HCT116 (cell line): ENCODE measurements at regions not wholly inside any gene's neighbourhood (a gene's known extent, or its start where the extent isn't known, plus 50 kb on each side); places are given as distances from the start of the nearest gene placed in this dataset.

Experiments used
- ATAC-seq: fragments of 200-7000 bp; cut with Tn5 transposase; 2 replicates; pipeline ENCODE4 v1.9.1; 2020; ENCODE audit warnings: mild to moderate bottlenecking, moderate library complexity
- BruUV-seq: library from RNA; stranded (reverse); fragments of 400-500 nt; replicated peaks from 2 replicates; lab custom pipeline; 2021; lab: Mats Ljungman, UMichigan
- CTCF ChIA-PET: fragments of 300-600 bp; sonication (Branson Sonifier 250); formaldehyde crosslinking; loops from one replicate; lab custom pipeline; 2021; ENCODE audit warnings: antibody characterized with exemption; lab: Charles Lee
- POLR2A ChIA-PET: fragments of 300-600, 350-600 bp; sonication (Branson Sonifier 250); formaldehyde crosslinking; loops from one replicate; lab custom pipeline; 2021; ENCODE audit warnings: antibody characterized with exemption; lab: Charles Lee
- RAD21 ChIA-PET, 2 experiments: fragments of 300-600 bp; sonication (Branson Sonifier 250); formaldehyde crosslinking; loops; one replicate each; lab custom pipeline; 2023; ENCODE audit warnings: low total read pairs in 2 of 2; ENCODE audit not compliant: uncharacterized antibody in 2 of 2, unreplicated experiment in 2 of 2, low non-redundant PET in 1 of 2; lab: Charles Lee
- DNase-seq: peaks from one replicate; pipeline ENCODE4 v3.0.0-alpha.2; 2010; ENCODE audit warnings: low read depth, low spot score
- H2AFZ ChIP-seq: fragments of 200-600 bp; shearing (Covaris generic), sonication (generic); 2 replicates; pipeline ENCODE4 v1.6.1; 2017; ENCODE audit warnings: low read depth, mixed run types, mixed read lengths, antibody characterized with exemption, low read length; ENCODE audit not compliant: poor library complexity, severe bottlenecking
- H3K27ac ChIP-seq: 2 replicates; pipeline ENCODE4 v1.5.1; 2012; ENCODE audit warnings: low read depth, low read length
- H3K27me3 ChIP-seq: fragments of 200-600 bp; sonication (generic); 2 replicates; pipeline ENCODE4 v1.6.1; 2016; ENCODE audit warnings: mixed run types, low read length, mixed read lengths; ENCODE audit not compliant: insufficient read depth
- H3K36me3 ChIP-seq, 2 experiments: fragments of 200-500 bp in 1 of 2; fragments of 200-600 bp in 1 of 2; sonication (Bioruptor generic) in 1 of 2; sonication (generic) in 1 of 2; 2 replicates each; pipeline versions ENCODE4 v1.5.1 to v1.6.1; 2014 to 2016; ENCODE audit warnings: low read length in 2 of 2, inconsistent platforms in 1 of 2, mixed read lengths in 1 of 2, mixed run types in 1 of 2; ENCODE audit not compliant: insufficient read depth in 2 of 2, control insufficient read depth in 1 of 2
- H3K4me1 ChIP-seq, 2 experiments: fragments of 200-600 bp in 1 of 2; sonication (generic) in 1 of 2; 2 replicates each; pipeline versions ENCODE4 v1.5.1 to v1.6.1; 2012 to 2017; ENCODE audit warnings: low read length in 2 of 2, inconsistent platforms in 1 of 2, mild to moderate bottlenecking in 1 of 2, mixed read lengths in 1 of 2, mixed run types in 1 of 2, moderate library complexity in 1 of 2; ENCODE audit not compliant: insufficient read depth in 2 of 2, control insufficient read depth in 1 of 2
- H3K4me2 ChIP-seq: fragments of 200-600 bp; sonication (generic); 2 replicates; pipeline ENCODE4 v1.6.1; 2017; ENCODE audit warnings: mixed run types, low read length, mixed read lengths
- H3K4me3 ChIP-seq, 2 experiments: fragments of 200-600 bp in 1 of 2; sonication (generic) in 1 of 2; replicated peaks in 1 of 2; 2 replicates each; pipeline ENCODE4 v1.5.1; 2011 to 2016; ENCODE audit warnings: low read length in 2 of 2, control low read depth in 1 of 2, low read depth in 1 of 2, mild to moderate bottlenecking in 1 of 2, mixed read lengths in 1 of 2, mixed run types in 1 of 2
- H3K79me2 ChIP-seq: fragments of 200-600 bp; sonication (generic); 2 replicates; pipeline ENCODE4 v1.6.1; 2017; ENCODE audit warnings: mild to moderate bottlenecking, mixed run types, low read length, moderate library complexity, mixed read lengths; ENCODE audit not compliant: insufficient read depth
- H3K9ac ChIP-seq: fragments of 200-600 bp; sonication (generic); 2 replicates; pipeline ENCODE4 v1.6.1; 2016; ENCODE audit warnings: low read length, mixed read lengths
- H3K9me2 ChIP-seq: fragments of 200-600 bp; sonication (generic), shearing (Covaris generic); 2 replicates; pipeline ENCODE4 v1.6.1; 2017; ENCODE audit warnings: mixed run types, mild to moderate bottlenecking, moderate library complexity; ENCODE audit not compliant: insufficient read depth
- H3K9me3 ChIP-seq, 2 experiments: fragments of 200-500 bp in 1 of 2; fragments of 200-600 bp in 1 of 2; sonication (Bioruptor generic) in 1 of 2; sonication (generic) in 1 of 2; 2 replicates each; pipeline ENCODE4 v1.6.1; 2014 to 2017; ENCODE audit warnings: low read length in 2 of 2, mixed read lengths in 2 of 2, inconsistent platforms in 1 of 2, low read depth in 1 of 2, mild to moderate bottlenecking in 1 of 2, mixed run types in 1 of 2, moderate library complexity in 1 of 2; ENCODE audit not compliant: control insufficient read depth in 1 of 2, insufficient read depth in 1 of 2
- H4K20me1 ChIP-seq: fragments of 200-600 bp; sonication (generic), shearing (Covaris generic); 2 replicates; pipeline ENCODE4 v1.6.1; 2017; ENCODE audit warnings: mixed run types, mild to moderate bottlenecking, moderate library complexity; ENCODE audit not compliant: insufficient read depth
- CBX3 ChIP-seq: IDR thresholded peaks from 2 replicates; pipeline ENCODE4 v1.6.1; 2012; ENCODE audit warnings: low read depth
- EGR1 ChIP-seq: IDR thresholded peaks from 2 replicates; pipeline ENCODE4 v1.6.1; 2012; ENCODE audit warnings: low read depth
- EZH2 ChIP-seq: fragments of 200-600 bp; sonication (generic); IDR thresholded peaks from 2 replicates; pipeline ENCODE4 v1.6.1; 2017; ENCODE audit warnings: antibody characterized with exemption, mixed run types
- EZH2phosphoT487 ChIP-seq: fragments of 200-600 bp; IDR thresholded peaks from 2 replicates; pipeline ENCODE4 v1.6.1; 2018; ENCODE audit warnings: antibody characterized with exemption, borderline replicate concordance
- JUND ChIP-seq: IDR thresholded peaks from 2 replicates; pipeline ENCODE4 v1.6.1; 2012
- POLR2A ChIP-seq: IDR thresholded peaks from 2 replicates; pipeline ENCODE4 v1.7.0; 2011; ENCODE audit warnings: borderline replicate concordance; ENCODE audit not compliant: insufficient read depth, insufficient read length; ENCODE audit errors: extremely low read depth
- POLR2AphosphoS5 ChIP-seq: IDR thresholded peaks from 2 replicates; pipeline ENCODE4 v1.6.1; 2011; ENCODE audit warnings: mild to moderate bottlenecking, low read depth, low read length, moderate library complexity
- RAD21 ChIP-seq: IDR thresholded peaks from 2 replicates; pipeline ENCODE4 v1.6.1; 2012; ENCODE audit warnings: low read depth, mild to moderate bottlenecking
- SIN3A ChIP-seq: IDR thresholded peaks from 2 replicates; pipeline ENCODE4 v1.6.1; 2012; ENCODE audit warnings: low read depth
- SP1 ChIP-seq: IDR thresholded peaks from 2 replicates; pipeline ENCODE4 v1.6.1; 2012; ENCODE audit warnings: low read depth
- SRF ChIP-seq: IDR thresholded peaks from 2 replicates; pipeline ENCODE4 v1.6.1; 2012; ENCODE audit warnings: low read depth
- TCF7L2 ChIP-seq: IDR thresholded peaks from 2 replicates; pipeline ENCODE4 v1.7.0; 2011; ENCODE audit warnings: borderline replicate concordance, inconsistent platforms; ENCODE audit not compliant: insufficient read depth, insufficient read length; ENCODE audit errors: extremely low read depth
- YY1 ChIP-seq: IDR thresholded peaks from 2 replicates; pipeline ENCODE4 v1.6.1; 2011; ENCODE audit warnings: low read length, low read depth, moderate library complexity, mild to moderate bottlenecking; ENCODE audit not compliant: insufficient replicate concordance; ENCODE audit errors: extremely low read depth
- ZNF274 ChIP-seq: fragments of 200-500 bp; sonication (Bioruptor generic); IDR thresholded peaks from 2 replicates; pipeline ENCODE4 v1.6.1; 2014; ENCODE audit warnings: mild to moderate bottlenecking, low read depth, low read length, inconsistent platforms
- intact Hi-C: fragments of 100-400 bp; cut with micrococcal nuclease; formaldehyde crosslinking; loops from 2 replicates; pipeline ENCODE4 v1.10.0; 2022
- TF ChIP-seq, protein P1 (sequence below), 3 experiments: fragments of 200-600 bp in 1 of 3; sonication (generic) in 1 of 3; IDR thresholded peaks in 2 of 3; conservative IDR thresholded peaks in 1 of 3; 2 replicates each; pipeline ENCODE4 v1.5.1; 2012 to 2017; ENCODE audit warnings: low read depth in 2 of 3, low read length in 2 of 3, antibody characterized with exemption in 1 of 3, borderline replicate concordance in 1 of 3, control low read depth in 1 of 3, mild to moderate bottlenecking in 1 of 3, mixed read lengths in 1 of 3, mixed run types in 1 of 3, moderate library complexity in 1 of 3; ENCODE audit not compliant: insufficient read depth in 1 of 3
- TF ChIP-seq, protein P2 (sequence below): IDR thresholded peaks from 2 replicates; pipeline ENCODE4 v1.6.1; 2012
- TF ChIP-seq, protein P3 (sequence below): IDR thresholded peaks from 2 replicates; pipeline ENCODE4 v1.6.1; 2012
- TF ChIP-seq, protein P4 (sequence below): IDR thresholded peaks from 2 replicates; pipeline ENCODE4 v1.6.1; 2011; ENCODE audit warnings: mild to moderate bottlenecking, low read length, moderate library complexity; ENCODE audit not compliant: insufficient replicate concordance; ENCODE audit errors: extremely low read depth

DNA sequence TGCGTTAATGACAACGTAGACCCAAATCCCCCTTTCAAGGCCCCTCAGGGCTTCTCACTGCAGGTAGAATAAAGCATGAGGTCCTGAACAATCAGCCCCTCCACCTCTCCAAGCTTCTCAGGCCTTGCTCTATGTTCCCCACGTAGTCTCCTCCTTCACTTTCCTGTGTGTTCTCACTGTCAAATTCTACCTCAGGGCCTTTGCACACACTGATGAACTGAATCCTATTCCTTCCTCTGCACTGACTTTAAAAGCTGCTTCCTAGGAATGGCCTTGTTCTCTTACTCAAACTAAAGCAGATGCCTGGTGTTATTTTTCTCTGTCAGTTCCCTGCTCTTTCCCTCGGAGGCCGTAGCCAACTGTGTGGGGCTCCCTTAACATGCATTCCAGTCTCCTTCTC, 66.8 kb upstream of the EDN1 start:
- BruUV-seq = no TSS peak
- no peaks in the 10 kb centered on the region for H3K4me1 ChIP-seq
- POLR2A ChIA-PET = no interaction called here
- no peak for ATAC-seq
- no peak overlapping the region for H3K9ac ChIP-seq
- CTCF ChIA-PET = no interaction called here
- H3K4me2 ChIP-seq = no peak overlapping the region
- TF ChIP-seq RAD21 (no peak), CBX3 (no peak), POLR2A (no peak), SRF (no peak), YY1 (no peak), SP1 (no peak)
- TF ChIP-seq, protein P1, sequence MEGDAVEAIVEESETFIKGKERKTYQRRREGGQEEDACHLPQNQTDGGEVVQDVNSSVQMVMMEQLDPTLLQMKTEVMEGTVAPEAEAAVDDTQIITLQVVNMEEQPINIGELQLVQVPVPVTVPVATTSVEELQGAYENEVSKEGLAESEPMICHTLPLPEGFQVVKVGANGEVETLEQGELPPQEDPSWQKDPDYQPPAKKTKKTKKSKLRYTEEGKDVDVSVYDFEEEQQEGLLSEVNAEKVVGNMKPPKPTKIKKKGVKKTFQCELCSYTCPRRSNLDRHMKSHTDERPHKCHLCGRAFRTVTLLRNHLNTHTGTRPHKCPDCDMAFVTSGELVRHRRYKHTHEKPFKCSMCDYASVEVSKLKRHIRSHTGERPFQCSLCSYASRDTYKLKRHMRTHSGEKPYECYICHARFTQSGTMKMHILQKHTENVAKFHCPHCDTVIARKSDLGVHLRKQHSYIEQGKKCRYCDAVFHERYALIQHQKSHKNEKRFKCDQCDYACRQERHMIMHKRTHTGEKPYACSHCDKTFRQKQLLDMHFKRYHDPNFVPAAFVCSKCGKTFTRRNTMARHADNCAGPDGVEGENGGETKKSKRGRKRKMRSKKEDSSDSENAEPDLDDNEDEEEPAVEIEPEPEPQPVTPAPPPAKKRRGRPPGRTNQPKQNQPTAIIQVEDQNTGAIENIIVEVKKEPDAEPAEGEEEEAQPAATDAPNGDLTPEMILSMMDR (IDR thresholded peaks at IDR 0.05 in 2 of 3, conservative IDR thresholded peaks at IDR 0.05 in 1 of 3; ENCODE audit: borderline replicate concordance in 1 of 3, insufficient read depth in 1 of 3, low read depth in 2 of 3, low read length in 2 of 3) = no peak
- TF ChIP-seq, protein P2, sequence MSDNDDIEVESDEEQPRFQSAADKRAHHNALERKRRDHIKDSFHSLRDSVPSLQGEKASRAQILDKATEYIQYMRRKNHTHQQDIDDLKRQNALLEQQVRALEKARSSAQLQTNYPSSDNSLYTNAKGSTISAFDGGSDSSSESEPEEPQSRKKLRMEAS = no peak
- no peak for DNase-seq
- H3K27me3 ChIP-seq = peaks cover 4% of the 10 kb centered on the region; the same call in 1 of the 2 replicates
- no peaks in the 10 kb centered on the region for H3K36me3 ChIP-seq
- intact Hi-C loops = no loop called here
- H2AFZ ChIP-seq = no peak overlapping the region
- H3K9me2 ChIP-seq = no peaks in the 10 kb centered on the region
- H3K9me3 ChIP-seq = no peaks in the 10 kb centered on the region
- H3K4me3 ChIP-seq = no peak overlapping the region
- RAD21 ChIA-PET = no interaction called here
- H3K79me2 ChIP-seq = no peaks in the 10 kb centered on the region
- H3K27ac ChIP-seq = no peak overlapping the region
- H4K20me1 ChIP-seq = no peaks in the 10 kb centered on the region

DNA sequence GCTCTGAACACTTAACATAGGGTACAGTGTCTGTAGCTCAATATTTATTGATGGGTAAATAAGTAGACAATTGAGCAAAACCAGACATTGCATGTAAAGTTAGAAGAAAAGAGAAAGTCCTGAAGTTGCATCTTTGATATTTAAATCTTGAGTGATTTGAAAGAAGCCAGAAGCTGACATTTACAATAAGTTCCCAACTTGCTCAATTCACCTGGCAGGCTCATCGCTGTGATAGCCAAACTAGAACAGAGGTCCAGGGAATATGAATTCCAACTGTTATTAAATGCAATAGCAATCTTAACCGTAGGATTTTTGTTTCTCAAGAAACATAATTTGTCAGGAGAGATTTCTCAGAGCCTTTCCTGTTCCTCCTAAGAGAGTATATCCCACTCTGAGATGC, 65.9 kb upstream of the EDN1 start:
- no peaks in the 10 kb centered on the region for H3K4me1 ChIP-seq
- no peak for ATAC-seq
- no peak for DNase-seq
- H3K4me2 ChIP-seq = no peak overlapping the region
- H3K4me3 ChIP-seq = no peak overlapping the region
- POLR2A ChIA-PET = no interaction called here
- CTCF ChIA-PET = no interaction called here
- H4K20me1 ChIP-seq = no peaks in the 10 kb centered on the region
- no peaks in the 10 kb centered on the region for H3K79me2 ChIP-seq
- intact Hi-C loops = no loop called here
- H3K36me3 ChIP-seq = no peaks in the 10 kb centered on the region
- no peak overlapping the region for H3K27ac ChIP-seq
- BruUV-seq = no TSS peak
- no peaks in the 10 kb centered on the region for H3K9me2 ChIP-seq
- peaks cover 4% of the 10 kb centered on the region; the same call in 1 of the 2 replicates for H3K27me3 ChIP-seq
- RAD21 ChIA-PET = no interaction called here
- no peak overlapping the region for H2AFZ ChIP-seq
- no peak overlapping the region for H3K9ac ChIP-seq
- no peaks in the 10 kb centered on the region for H3K9me3 ChIP-seq
- TF ChIP-seq POLR2AphosphoS5 (no peak), TCF7L2 (no peak), JUND (no peak), POLR2A (no peak), EZH2 (no peak), SP1 (no peak), EZH2phosphoT487 (no peak), EGR1 (no peak), ZNF274 (no peak), SIN3A (no peak)
- TF ChIP-seq, protein P2 = no peak
- TF ChIP-seq, protein P3, sequence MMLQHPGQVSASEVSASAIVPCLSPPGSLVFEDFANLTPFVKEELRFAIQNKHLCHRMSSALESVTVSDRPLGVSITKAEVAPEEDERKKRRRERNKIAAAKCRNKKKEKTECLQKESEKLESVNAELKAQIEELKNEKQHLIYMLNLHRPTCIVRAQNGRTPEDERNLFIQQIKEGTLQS = no peak
- TF ChIP-seq, protein P4, sequence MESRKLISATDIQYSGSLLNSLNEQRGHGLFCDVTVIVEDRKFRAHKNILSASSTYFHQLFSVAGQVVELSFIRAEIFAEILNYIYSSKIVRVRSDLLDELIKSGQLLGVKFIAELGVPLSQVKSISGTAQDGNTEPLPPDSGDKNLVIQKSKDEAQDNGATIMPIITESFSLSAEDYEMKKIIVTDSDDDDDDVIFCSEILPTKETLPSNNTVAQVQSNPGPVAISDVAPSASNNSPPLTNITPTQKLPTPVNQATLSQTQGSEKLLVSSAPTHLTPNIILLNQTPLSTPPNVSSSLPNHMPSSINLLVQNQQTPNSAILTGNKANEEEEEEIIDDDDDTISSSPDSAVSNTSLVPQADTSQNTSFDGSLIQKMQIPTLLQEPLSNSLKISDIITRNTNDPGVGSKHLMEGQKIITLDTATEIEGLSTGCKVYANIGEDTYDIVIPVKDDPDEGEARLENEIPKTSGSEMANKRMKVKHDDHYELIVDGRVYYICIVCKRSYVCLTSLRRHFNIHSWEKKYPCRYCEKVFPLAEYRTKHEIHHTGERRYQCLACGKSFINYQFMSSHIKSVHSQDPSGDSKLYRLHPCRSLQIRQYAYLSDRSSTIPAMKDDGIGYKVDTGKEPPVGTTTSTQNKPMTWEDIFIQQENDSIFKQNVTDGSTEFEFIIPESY = no peak
